GM23338 (cell line): ENCODE measurements at regions not wholly inside any gene's neighbourhood (a gene's known extent, or its start where the extent isn't known, plus 50 kb on each side); places are given as distances from the start of the nearest gene placed in this dataset.

Experiments
- ATAC-seq: fragments of 200-7000 bp; cut with Tn5 transposase; 3 replicates; pipeline ENCODE4 v1.9.1; 2020
- DNase-seq: peaks from one replicate; pipeline ENCODE4 v3.0.0-alpha.2; 2015; ENCODE audit warnings: low spot score
- H2AFZ ChIP-seq: fragments of 200-600 bp; sonication (generic); 2 replicates; pipeline ENCODE4 v1.8.0; 2016; ENCODE audit warnings: antibody characterized with exemption, mild to moderate bottlenecking, moderate library complexity
- H3F3A ChIP-seq: fragments of 200-600 bp; sonication (generic); replicated peaks from 2 replicates; pipeline ENCODE4 v1.8.0; 2017; ENCODE audit warnings: antibody characterized with exemption, mixed run types, low read depth
- H3K27ac ChIP-seq: fragments of 200-600 bp; sonication (generic); 2 replicates; pipeline ENCODE4 v1.6.1; 2016; ENCODE audit warnings: low read depth
- H3K27me3 ChIP-seq: fragments of 200-600 bp; sonication (generic); 2 replicates; pipeline ENCODE4 v1.8.0; 2016; ENCODE audit warnings: mild to moderate bottlenecking, mixed run types, moderate library complexity; ENCODE audit not compliant: insufficient read depth
- H3K36me3 ChIP-seq: fragments of 200-600 bp; sonication (generic); 2 replicates; pipeline ENCODE4 v1.8.0; 2016; ENCODE audit warnings: mild to moderate bottlenecking; ENCODE audit not compliant: insufficient read depth
- H3K4me1 ChIP-seq: fragments of 200-600 bp; sonication (generic); 2 replicates; pipeline ENCODE4 v1.8.0; 2016; ENCODE audit warnings: mild to moderate bottlenecking, moderate library complexity; ENCODE audit not compliant: insufficient read depth
- H3K4me2 ChIP-seq: fragments of 200-600 bp; sonication (generic); 2 replicates; pipeline ENCODE4 v1.7.1; 2017; ENCODE audit warnings: mixed run types
- H3K4me3 ChIP-seq: fragments of 200-600 bp; sonication (generic); 2 replicates; pipeline ENCODE4 v1.6.1; 2016; ENCODE audit warnings: mixed run types
- H3K79me2 ChIP-seq: fragments of 200-600 bp; sonication (generic); replicated peaks from 2 replicates; pipeline ENCODE4 v1.8.0; 2017; ENCODE audit warnings: mild to moderate bottlenecking; ENCODE audit not compliant: insufficient read depth
- H3K9me2 ChIP-seq: fragments of 200-600 bp; sonication (generic); 2 replicates; pipeline ENCODE4 v1.8.0; 2017; ENCODE audit not compliant: insufficient read depth
- H4K20me1 ChIP-seq: fragments of 200-600 bp; sonication (generic); replicated peaks from 2 replicates; pipeline ENCODE4 v1.8.0; 2017; ENCODE audit warnings: mild to moderate bottlenecking; ENCODE audit not compliant: insufficient read depth
- H3K27ac Mint-ChIP-seq: 2 replicates; pipeline ENCODE4 v1.8.0; 2020; ENCODE audit warnings: inconsistent platforms, mild to moderate bottlenecking, moderate library complexity, mixed read lengths
- H3K27me3 Mint-ChIP-seq: 3 replicates; pipeline ENCODE4 v1.8.0; 2022; ENCODE audit warnings: low read depth, mild to moderate bottlenecking, moderate library complexity, mixed read lengths, inconsistent platforms; ENCODE audit not compliant: insufficient read depth, poor library complexity
- H3K36me3 Mint-ChIP-seq: 3 replicates; pipeline ENCODE4 v1.8.0; 2021; ENCODE audit warnings: low read depth, mild to moderate bottlenecking, inconsistent platforms, moderate library complexity, mixed read lengths
- H3K4me1 Mint-ChIP-seq: 3 replicates; pipeline ENCODE4 v1.8.0; 2020; ENCODE audit warnings: mild to moderate bottlenecking, inconsistent platforms, mixed read lengths
- H3K4me3 Mint-ChIP-seq: 3 replicates; pipeline ENCODE4 v1.8.0; 2021; ENCODE audit warnings: moderate library complexity, mild to moderate bottlenecking, inconsistent platforms, mixed read lengths
- H3K9me3 Mint-ChIP-seq: 3 replicates; pipeline ENCODE4 v1.8.0; 2020; ENCODE audit warnings: moderate library complexity, mild to moderate bottlenecking, inconsistent platforms, mixed read lengths
- CREB1 ChIP-seq: fragments of 250-450 bp; sonication (Bioruptor Pico); IDR thresholded peaks from 2 replicates; pipeline ENCODE4 v1.5.0; 2020; ENCODE audit warnings: low read depth, mild to moderate bottlenecking, moderate library complexity
- ETS1 ChIP-seq: IDR thresholded peaks from 2 replicates; pipeline ENCODE4 v1.6.1; 2016; ENCODE audit warnings: antibody characterized with exemption
- EZH2 ChIP-seq: fragments of 200-600 bp; sonication (generic); IDR thresholded peaks from one replicate; pipeline ENCODE4 v1.8.0; 2017; ENCODE audit warnings: antibody characterized with exemption, mild to moderate bottlenecking, low read depth; ENCODE audit not compliant: unreplicated experiment
- EZH2phosphoT487 ChIP-seq: fragments of 200-600 bp; sonication (generic); IDR thresholded peaks from one replicate; pipeline ENCODE4 v1.8.1; 2018; ENCODE audit warnings: antibody characterized with exemption; ENCODE audit not compliant: unreplicated experiment
- JUNB ChIP-seq: IDR thresholded peaks from one replicate; pipeline ENCODE4 v1.6.1; 2016; ENCODE audit warnings: antibody characterized with exemption; ENCODE audit not compliant: unreplicated experiment
- NANOG ChIP-seq: IDR thresholded peaks from 2 replicates; pipeline ENCODE4 v1.6.1; 2016; ENCODE audit warnings: antibody characterized with exemption, borderline replicate concordance
- POLR2AphosphoS5 ChIP-seq: IDR thresholded peaks from 2 replicates; pipeline ENCODE4 v1.6.1; 2016; ENCODE audit warnings: antibody characterized with exemption, low read depth
- STAT1 ChIP-seq: IDR thresholded peaks from one replicate; pipeline ENCODE4 v1.6.1; 2016; ENCODE audit warnings: antibody characterized with exemption; ENCODE audit not compliant: unreplicated experiment
- ZNF114 ChIP-seq: fragments of 250-450 bp; sonication (Bioruptor Pico); IDR thresholded peaks from 2 replicates; pipeline ENCODE4 v1.5.0; 2020; ENCODE audit warnings: mild to moderate bottlenecking, moderate library complexity
- ZNF331 ChIP-seq: fragments of 250-450 bp; sonication (Bioruptor Pico); IDR thresholded peaks from 2 replicates; pipeline ENCODE4 v1.5.0; 2020; ENCODE audit warnings: low read depth, mild to moderate bottlenecking, moderate library complexity
- TF ChIP-seq, protein P1 (sequence below): IDR thresholded peaks from one replicate; pipeline ENCODE4 v1.6.1; 2018; ENCODE audit warnings: antibody characterized with exemption; ENCODE audit not compliant: unreplicated experiment
- TF ChIP-seq, protein P2 (sequence below): fragments of 250-450 bp; sonication (Bioruptor Pico); IDR thresholded peaks from 2 replicates; pipeline ENCODE4 v1.5.0; 2020; ENCODE audit warnings: mild to moderate bottlenecking, moderate library complexity

GRCh38 chr2:221133941-221134340 lies 438.2 kb downstream of the EPHA4 start:
- Mint-ChIP-seq H3K4me1 (no peaks in the 10 kb centered on the region), H3K27me3 (no peaks in the 10 kb centered on the region), H3K4me3 (no peak overlapping the region), H3K9me3 (no peaks in the 10 kb centered on the region; the same call in 1 of the 3 replicates), H3K27ac (no peak overlapping the region), H3K36me3 (peaks cover under 1% of the 10 kb centered on the region; the same call in 1 of the 3 replicates)
- no peak overlapping the region for H3K4me2 ChIP-seq
- no peaks in the 10 kb centered on the region for H3F3A ChIP-seq
- peaks cover 2% of the 10 kb centered on the region; the same call in 1 of the 2 replicates for H3K36me3 ChIP-seq
- H3K27me3 ChIP-seq: no peaks in the 10 kb centered on the region
- TF ChIP-seq EZH2 (no peak), POLR2AphosphoS5 (no peak), ZNF331 (no peak), EZH2phosphoT487 (no peak)
- H2AFZ ChIP-seq: no peak overlapping the region
- H3K27ac ChIP-seq: no peak overlapping the region
- no peaks in the 10 kb centered on the region; the same call in 1 of the 2 replicates for H3K9me2 ChIP-seq
- no peaks in the 10 kb centered on the region for H3K4me1 ChIP-seq
- no peak for DNase-seq
- no peaks in the 10 kb centered on the region for H3K79me2 ChIP-seq
- ATAC-seq: no peak
- no peaks in the 10 kb centered on the region for H4K20me1 ChIP-seq
- no peak overlapping the region for H3K4me3 ChIP-seq

GRCh38 chr2:221134718-221135117 lies 437.4 kb downstream of the EPHA4 start:
- H3K27ac ChIP-seq: no peak overlapping the region
- H2AFZ ChIP-seq: no peak overlapping the region
- H4K20me1 ChIP-seq: no peaks in the 10 kb centered on the region
- no peak overlapping the region for H3K4me3 ChIP-seq
- H3K79me2 ChIP-seq: no peaks in the 10 kb centered on the region
- no peak for DNase-seq
- H3K4me2 ChIP-seq: no peak overlapping the region
- H3K27me3 ChIP-seq: no peaks in the 10 kb centered on the region
- no peak for ATAC-seq
- no peaks in the 10 kb centered on the region for H3K4me1 ChIP-seq
- Mint-ChIP-seq H3K36me3 (no peaks in the 10 kb centered on the region), H3K27ac (no peak overlapping the region), H3K4me3 (no peak overlapping the region), H3K9me3 (no peaks in the 10 kb centered on the region; the same call in 2 of the 3 replicates), H3K4me1 (no peaks in the 10 kb centered on the region), H3K27me3 (no peaks in the 10 kb centered on the region)
- H3K36me3 ChIP-seq: no peaks in the 10 kb centered on the region
- no peaks in the 10 kb centered on the region for H3F3A ChIP-seq
- no peaks in the 10 kb centered on the region; the same call in 1 of the 2 replicates for H3K9me2 ChIP-seq
- TF ChIP-seq EZH2 (no peak), NANOG (no peak), CREB1 (CRISPR knock-in tag) (no peak), POLR2AphosphoS5 (no peak), EZH2phosphoT487 (no peak), STAT1 (no peak), ZNF114 (CRISPR knock-in tag) (no peak), ETS1 (no peak), JUNB (no peak)
- TF ChIP-seq, protein P1, sequence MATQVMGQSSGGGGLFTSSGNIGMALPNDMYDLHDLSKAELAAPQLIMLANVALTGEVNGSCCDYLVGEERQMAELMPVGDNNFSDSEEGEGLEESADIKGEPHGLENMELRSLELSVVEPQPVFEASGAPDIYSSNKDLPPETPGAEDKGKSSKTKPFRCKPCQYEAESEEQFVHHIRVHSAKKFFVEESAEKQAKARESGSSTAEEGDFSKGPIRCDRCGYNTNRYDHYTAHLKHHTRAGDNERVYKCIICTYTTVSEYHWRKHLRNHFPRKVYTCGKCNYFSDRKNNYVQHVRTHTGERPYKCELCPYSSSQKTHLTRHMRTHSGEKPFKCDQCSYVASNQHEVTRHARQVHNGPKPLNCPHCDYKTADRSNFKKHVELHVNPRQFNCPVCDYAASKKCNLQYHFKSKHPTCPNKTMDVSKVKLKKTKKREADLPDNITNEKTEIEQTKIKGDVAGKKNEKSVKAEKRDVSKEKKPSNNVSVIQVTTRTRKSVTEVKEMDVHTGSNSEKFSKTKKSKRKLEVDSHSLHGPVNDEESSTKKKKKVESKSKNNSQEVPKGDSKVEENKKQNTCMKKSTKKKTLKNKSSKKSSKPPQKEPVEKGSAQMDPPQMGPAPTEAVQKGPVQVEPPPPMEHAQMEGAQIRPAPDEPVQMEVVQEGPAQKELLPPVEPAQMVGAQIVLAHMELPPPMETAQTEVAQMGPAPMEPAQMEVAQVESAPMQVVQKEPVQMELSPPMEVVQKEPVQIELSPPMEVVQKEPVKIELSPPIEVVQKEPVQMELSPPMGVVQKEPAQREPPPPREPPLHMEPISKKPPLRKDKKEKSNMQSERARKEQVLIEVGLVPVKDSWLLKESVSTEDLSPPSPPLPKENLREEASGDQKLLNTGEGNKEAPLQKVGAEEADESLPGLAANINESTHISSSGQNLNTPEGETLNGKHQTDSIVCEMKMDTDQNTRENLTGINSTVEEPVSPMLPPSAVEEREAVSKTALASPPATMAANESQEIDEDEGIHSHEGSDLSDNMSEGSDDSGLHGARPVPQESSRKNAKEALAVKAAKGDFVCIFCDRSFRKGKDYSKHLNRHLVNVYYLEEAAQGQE: no peak
- TF ChIP-seq, protein P2, sequence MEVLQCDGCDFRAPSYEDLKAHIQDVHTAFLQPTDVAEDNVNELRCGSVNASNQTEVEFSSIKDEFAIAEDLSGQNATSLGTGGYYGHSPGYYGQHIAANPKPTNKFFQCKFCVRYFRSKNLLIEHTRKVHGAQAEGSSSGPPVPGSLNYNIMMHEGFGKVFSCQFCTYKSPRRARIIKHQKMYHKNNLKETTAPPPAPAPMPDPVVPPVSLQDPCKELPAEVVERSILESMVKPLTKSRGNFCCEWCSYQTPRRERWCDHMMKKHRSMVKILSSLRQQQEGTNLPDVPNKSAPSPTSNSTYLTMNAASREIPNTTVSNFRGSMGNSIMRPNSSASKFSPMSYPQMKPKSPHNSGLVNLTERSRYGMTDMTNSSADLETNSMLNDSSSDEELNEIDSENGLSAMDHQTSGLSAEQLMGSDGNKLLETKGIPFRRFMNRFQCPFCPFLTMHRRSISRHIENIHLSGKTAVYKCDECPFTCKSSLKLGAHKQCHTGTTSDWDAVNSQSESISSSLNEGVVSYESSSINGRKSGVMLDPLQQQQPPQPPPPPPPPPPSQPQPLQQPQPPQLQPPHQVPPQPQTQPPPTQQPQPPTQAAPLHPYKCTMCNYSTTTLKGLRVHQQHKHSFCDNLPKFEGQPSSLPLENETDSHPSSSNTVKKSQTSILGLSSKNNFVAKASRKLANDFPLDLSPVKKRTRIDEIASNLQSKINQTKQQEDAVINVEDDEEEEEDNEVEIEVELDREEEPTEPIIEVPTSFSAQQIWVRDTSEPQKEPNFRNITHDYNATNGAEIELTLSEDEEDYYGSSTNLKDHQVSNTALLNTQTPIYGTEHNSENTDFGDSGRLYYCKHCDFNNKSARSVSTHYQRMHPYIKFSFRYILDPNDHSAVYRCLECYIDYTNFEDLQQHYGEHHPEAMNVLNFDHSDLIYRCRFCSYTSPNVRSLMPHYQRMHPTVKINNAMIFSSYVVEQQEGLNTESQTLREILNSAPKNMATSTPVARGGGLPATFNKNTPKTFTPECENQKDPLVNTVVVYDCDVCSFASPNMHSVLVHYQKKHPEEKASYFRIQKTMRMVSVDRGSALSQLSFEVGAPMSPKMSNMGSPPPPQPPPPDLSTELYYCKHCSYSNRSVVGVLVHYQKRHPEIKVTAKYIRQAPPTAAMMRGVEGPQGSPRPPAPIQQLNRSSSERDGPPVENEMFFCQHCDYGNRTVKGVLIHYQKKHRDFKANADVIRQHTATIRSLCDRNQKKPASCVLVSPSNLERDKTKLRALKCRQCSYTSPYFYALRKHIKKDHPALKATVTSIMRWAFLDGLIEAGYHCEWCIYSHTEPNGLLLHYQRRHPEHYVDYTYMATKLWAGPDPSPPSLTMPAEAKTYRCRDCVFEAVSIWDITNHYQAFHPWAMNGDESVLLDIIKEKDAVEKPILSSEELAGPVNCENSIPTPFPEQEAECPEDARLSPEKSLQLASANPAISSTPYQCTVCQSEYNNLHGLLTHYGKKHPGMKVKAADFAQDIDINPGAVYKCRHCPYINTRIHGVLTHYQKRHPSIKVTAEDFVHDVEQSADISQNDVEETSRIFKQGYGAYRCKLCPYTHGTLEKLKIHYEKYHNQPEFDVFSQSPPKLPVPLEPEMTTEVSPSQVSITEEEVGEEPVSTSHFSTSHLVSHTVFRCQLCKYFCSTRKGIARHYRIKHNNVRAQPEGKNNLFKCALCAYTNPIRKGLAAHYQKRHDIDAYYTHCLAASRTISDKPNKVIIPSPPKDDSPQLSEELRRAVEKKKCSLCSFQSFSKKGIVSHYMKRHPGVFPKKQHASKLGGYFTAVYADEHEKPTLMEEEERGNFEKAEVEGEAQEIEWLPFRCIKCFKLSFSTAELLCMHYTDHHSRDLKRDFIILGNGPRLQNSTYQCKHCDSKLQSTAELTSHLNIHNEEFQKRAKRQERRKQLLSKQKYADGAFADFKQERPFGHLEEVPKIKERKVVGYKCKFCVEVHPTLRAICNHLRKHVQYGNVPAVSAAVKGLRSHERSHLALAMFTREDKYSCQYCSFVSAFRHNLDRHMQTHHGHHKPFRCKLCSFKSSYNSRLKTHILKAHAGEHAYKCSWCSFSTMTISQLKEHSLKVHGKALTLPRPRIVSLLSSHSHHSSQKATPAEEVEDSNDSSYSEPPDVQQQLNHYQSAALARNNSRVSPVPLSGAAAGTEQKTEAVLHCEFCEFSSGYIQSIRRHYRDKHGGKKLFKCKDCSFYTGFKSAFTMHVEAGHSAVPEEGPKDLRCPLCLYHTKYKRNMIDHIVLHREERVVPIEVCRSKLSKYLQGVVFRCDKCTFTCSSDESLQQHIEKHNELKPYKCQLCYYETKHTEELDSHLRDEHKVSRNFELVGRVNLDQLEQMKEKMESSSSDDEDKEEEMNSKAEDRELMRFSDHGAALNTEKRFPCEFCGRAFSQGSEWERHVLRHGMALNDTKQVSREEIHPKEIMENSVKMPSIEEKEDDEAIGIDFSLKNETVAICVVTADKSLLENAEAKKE (CRISPR knock-in tag): no peak
